ENCODE measurements at regions not wholly inside any gene's neighbourhood (a gene's known extent, or its start where the extent isn't known, plus 50 kb on each side); places are given as distances from the start of the nearest gene placed in this dataset.

GRCh38 chr22:48784701-48785503 is 1042.8 kb downstream of the BRD1 start:
- Histone ChIP-seq H3K27ac (no peak overlapping the region), H3K4me3 (no peak overlapping the region), H3K27me3 (replicated peaks in 1 of 7) (peaks cover 0 to 15% (median 0%) of the 10 kb centered on the region in 7 donors), H3K9me3 (no peaks in the 10 kb centered on the region), H3K36me3 (no peaks in the 10 kb centered on the region), H3K4me1 (no peaks in the 10 kb centered on the region)
- intact Hi-C loops (cut with DNase I; ENCODE audit: low total_unique reads) = no loop called here
- TF ChIP-seq, protein P1, sequence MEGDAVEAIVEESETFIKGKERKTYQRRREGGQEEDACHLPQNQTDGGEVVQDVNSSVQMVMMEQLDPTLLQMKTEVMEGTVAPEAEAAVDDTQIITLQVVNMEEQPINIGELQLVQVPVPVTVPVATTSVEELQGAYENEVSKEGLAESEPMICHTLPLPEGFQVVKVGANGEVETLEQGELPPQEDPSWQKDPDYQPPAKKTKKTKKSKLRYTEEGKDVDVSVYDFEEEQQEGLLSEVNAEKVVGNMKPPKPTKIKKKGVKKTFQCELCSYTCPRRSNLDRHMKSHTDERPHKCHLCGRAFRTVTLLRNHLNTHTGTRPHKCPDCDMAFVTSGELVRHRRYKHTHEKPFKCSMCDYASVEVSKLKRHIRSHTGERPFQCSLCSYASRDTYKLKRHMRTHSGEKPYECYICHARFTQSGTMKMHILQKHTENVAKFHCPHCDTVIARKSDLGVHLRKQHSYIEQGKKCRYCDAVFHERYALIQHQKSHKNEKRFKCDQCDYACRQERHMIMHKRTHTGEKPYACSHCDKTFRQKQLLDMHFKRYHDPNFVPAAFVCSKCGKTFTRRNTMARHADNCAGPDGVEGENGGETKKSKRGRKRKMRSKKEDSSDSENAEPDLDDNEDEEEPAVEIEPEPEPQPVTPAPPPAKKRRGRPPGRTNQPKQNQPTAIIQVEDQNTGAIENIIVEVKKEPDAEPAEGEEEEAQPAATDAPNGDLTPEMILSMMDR (IDR thresholded peaks at IDR 0.05 in 8 of 11, conservative IDR thresholded peaks at IDR 0.05 in 3 of 11) = no peak
- TF ChIP-seq POLR2A (IDR thresholded peaks at IDR 0.05) = no peak
- TF ChIP-seq POLR2AphosphoS5 (IDR thresholded peaks at IDR 0.05) = no peak
- WGBS, 5 donors = 83 to 94% (median 89%) methylated on average over 11 to 21 of the region's 21 CpGs
- DNase-seq = no peak

DNA sequence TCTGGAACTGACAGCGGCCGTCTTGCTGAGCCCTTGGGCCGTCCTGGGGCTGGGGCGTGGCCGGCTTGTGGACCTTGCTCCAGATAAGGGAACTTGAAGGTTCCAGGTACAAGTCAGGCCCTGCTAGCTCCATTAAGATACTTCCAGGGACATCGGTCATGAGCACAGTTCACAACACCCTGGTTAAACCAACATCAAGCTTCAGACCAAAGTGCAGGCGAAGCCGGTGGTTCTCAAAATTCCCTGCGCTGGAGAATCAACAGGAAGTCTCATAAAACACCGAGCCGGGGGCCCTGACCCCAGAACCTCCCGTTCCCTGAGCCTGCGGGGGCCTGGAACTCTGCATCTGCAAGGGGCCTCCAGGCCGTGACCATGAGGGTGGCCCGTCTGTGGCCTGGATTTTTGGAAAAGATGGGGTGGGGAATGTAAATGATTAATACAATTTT is 1043.8 kb downstream of the BRD1 start:
- H3K36me3 ChIP-seq = no peaks in the 10 kb centered on the region
- no peaks in the 10 kb centered on the region for H3K4me1 ChIP-seq
- intact Hi-C loops (cut with DNase I; ENCODE audit: low total_unique reads) = no loop called here
- TF ChIP-seq POLR2A (IDR thresholded peaks at IDR 0.05) = no peak
- TF ChIP-seq, protein P1 (IDR thresholded peaks at IDR 0.05 in 8 of 11, conservative IDR thresholded peaks at IDR 0.05 in 3 of 11) = no peak
- no peak for TF ChIP-seq POLR2AphosphoS5 (IDR thresholded peaks at IDR 0.05)
- peaks cover 0 to 23% (median 0%) of the 10 kb centered on the region in 7 donors for H3K27me3 ChIP-seq (replicated peaks in 1 of 7)
- WGBS, 5 donors = 72 to 88% (median 85%) methylated on average over 15 of the region's 15 CpGs
- DNase-seq = no peak
- peaks cover 0 to 2% (median 0%) of the 10 kb centered on the region in 8 donors for H3K9me3 ChIP-seq
- H3K27ac ChIP-seq = no peak overlapping the region
- H3K4me3 ChIP-seq = no peak overlapping the region

GRCh38 chr22:48782811-48783511 is 1044.7 kb downstream of the BRD1 start:
- H3K4me1 ChIP-seq = no peaks in the 10 kb centered on the region
- no peak overlapping the region for H3K27ac ChIP-seq
- 43 to 56% (median 46%) methylated on average over 14 to 16 of the region's 16 CpGs for WGBS, 5 donors
- no peaks in the 10 kb centered on the region for H3K36me3 ChIP-seq
- H3K9me3 ChIP-seq = peaks cover 0 to 8% (median 0%) of the 10 kb centered on the region in 8 donors
- DNase-seq = no peak
- peaks cover 0 to 30% (median 0%) of the 10 kb centered on the region in 7 donors for H3K27me3 ChIP-seq (replicated peaks in 1 of 7)
- TF ChIP-seq POLR2AphosphoS5 (IDR thresholded peaks at IDR 0.05) (no peak), POLR2A (IDR thresholded peaks at IDR 0.05) (no peak)
- TF ChIP-seq, protein P1 (IDR thresholded peaks at IDR 0.05 in 8 of 11, conservative IDR thresholded peaks at IDR 0.05 in 3 of 11) = no peak
- no peak overlapping the region for H3K4me3 ChIP-seq
- intact Hi-C loops (cut with DNase I; ENCODE audit: low total_unique reads) = no loop called here

GRCh38 chr22:48782326-48782725 is 1045.3 kb downstream of the BRD1 start:
- no peak for TF ChIP-seq POLR2AphosphoS5 (IDR thresholded peaks at IDR 0.05)
- TF ChIP-seq, protein P1 (IDR thresholded peaks at IDR 0.05 in 8 of 11, conservative IDR thresholded peaks at IDR 0.05 in 3 of 11) = no peak
- no peak for TF ChIP-seq POLR2A (IDR thresholded peaks at IDR 0.05)
- 87 to 93% (median 89%) methylated on average over 10 of the region's 10 CpGs for WGBS, 5 donors
- Histone ChIP-seq H3K27me3 (replicated peaks in 1 of 7) (peaks cover 0 to 35% (median 0%) of the 10 kb centered on the region in 7 donors), H3K27ac (no peak overlapping the region), H3K4me1 (no peaks in the 10 kb centered on the region), H3K36me3 (no peaks in the 10 kb centered on the region), H3K4me3 (no peak overlapping the region), H3K9me3 (peaks cover 0 to 15% (median 4%) of the 10 kb centered on the region in 8 donors)
- intact Hi-C loops (cut with DNase I; ENCODE audit: low total_unique reads) = no loop called here
- no peak for DNase-seq

Data from spleen (tissue), 11 donors.